ENCODE measurements at regions not wholly inside any gene's neighbourhood (a gene's known extent, or its start where the extent isn't known, plus 50 kb on each side); places are given as distances from the start of the nearest gene placed in this dataset.

- no TSS peak for BruUV-seq (replicated peaks)
- POLR2A ChIA-PET = no interaction called here
- no peak for FAIRE-seq
- no peaks in the 10 kb centered on the region for H3K9me3 ChIP-seq (replicated peaks; ENCODE audit: control insufficient read depth, insufficient read depth, low read length)
- H3K36me3 ChIP-seq (ENCODE audit: control insufficient read depth in 2 of 2, insufficient read depth in 2 of 2, low read length in 1 of 2) = no peaks in the 10 kb centered on the region
- H3K27me3 ChIP-seq (replicated peaks in 1 of 2; ENCODE audit: control insufficient read depth in 2 of 2, insufficient read depth in 2 of 2, low read length in 1 of 2) = no peaks in the 10 kb centered on the region
- in situ Hi-C loops (cut with MboI) = no loop called here
- intact Hi-C loops (cut with micrococcal nuclease; ENCODE audit: unreplicated experiment) = no loop called here
- DNase-seq (ENCODE audit: low read depth, low spot score) = no peak
- H3K79me2 ChIP-seq (ENCODE audit: control insufficient read depth, insufficient read depth, low read length) = no peaks in the 10 kb centered on the region
- no peak for TF ChIP-seq YBX1 (IDR thresholded peaks at IDR 0.05)
- TF ChIP-seq STAT3 (IDR thresholded peaks at IDR 0.05; ENCODE audit: low read depth, low read length) = no peak
- TF ChIP-seq ZNF24 (IDR thresholded peaks at IDR 0.05) = no peak
- no peak for TF ChIP-seq USF2 (IDR thresholded peaks at IDR 0.05; ENCODE audit: borderline replicate concordance, low read depth, low read length)
- TF ChIP-seq NFXL1 (IDR thresholded peaks at IDR 0.05; ENCODE audit: borderline replicate concordance) = no peak
- no peak for TF ChIP-seq BCLAF1 (IDR thresholded peaks at IDR 0.05)
- TF ChIP-seq SUPT20H (IDR thresholded peaks at IDR 0.05; ENCODE audit: borderline replicate concordance, control insufficient read depth, low read depth, low read length) = no peak
- TF ChIP-seq ZNF274 (IDR thresholded peaks at IDR 0.05; ENCODE audit: insufficient read depth, insufficient read length) = no peak
- TF ChIP-seq ZNF384 (IDR thresholded peaks at IDR 0.05; ENCODE audit: borderline replicate concordance, low read depth, low read length) = no peak
- TF ChIP-seq TCF12 (IDR thresholded peaks at IDR 0.05; ENCODE audit: low read depth, low read length) = no peak
- TF ChIP-seq MTA2 (IDR thresholded peaks at IDR 0.05; ENCODE audit: low read depth) = no peak
- TF ChIP-seq POLR2AphosphoS5 (IDR thresholded peaks at IDR 0.05; ENCODE audit: low read length) = no peak
- TF ChIP-seq HCFC1 (IDR thresholded peaks at IDR 0.05; ENCODE audit: low read length) = no peak
- TF ChIP-seq SREBF2 (IDR thresholded peaks at IDR 0.05; ENCODE audit: low read length) = no peak
- no peak for TF ChIP-seq CUX1 (IDR thresholded peaks at IDR 0.05; ENCODE audit: insufficient replicate concordance, low read depth, low read length)
- TF ChIP-seq SREBF1 (IDR thresholded peaks at IDR 0.05; ENCODE audit: low read length) = no peak
- H3K27ac ChIP-seq (ENCODE audit: control insufficient read depth, insufficient read depth) = no peak overlapping the region
- RAD21 ChIA-PET (ENCODE audit: unreplicated experiment) = no interaction called here
- SMC1A ChIA-PET (ENCODE audit: uncharacterized antibody, unreplicated experiment) = no interaction called here
- no peak overlapping the region for H2AFZ ChIP-seq (ENCODE audit: control insufficient read depth, low read depth, low read length)
- WGBS (ENCODE audit: insufficient coverage, insufficient replicate concordance, low lambda C conversion rate, missing lambda C conversion rate) = 39% methylated on average over 13 of the region's 13 CpGs
- H3K4me2 ChIP-seq (ENCODE audit: control insufficient read depth, insufficient read depth) = no peak overlapping the region
- no peak overlapping the region for H3K9ac ChIP-seq (ENCODE audit: control insufficient read depth, insufficient read depth, low read length)
- no peak for ATAC-seq
- H3K4me1 ChIP-seq (ENCODE audit: control insufficient read depth, insufficient read depth, low read length) = no peaks in the 10 kb centered on the region
- no peaks in the 10 kb centered on the region for H4K20me1 ChIP-seq (ENCODE audit: control insufficient read depth, insufficient read depth)
- H3K4me3 ChIP-seq = no peak overlapping the region
- CTCF ChIA-PET = interaction anchor here (1.7 kb wide), 1 partner anchor 15 kb away, joined by 9 read pairs; no protein-coding TSS in a partner anchor
Measured at GRCh38 chr16:87047221-87048037, 269.8 kb downstream of the C16orf95 start.
